GM18858 (cell line): ENCODE measurements at regions not wholly inside any gene's neighbourhood (a gene's known extent, or its start where the extent isn't known, plus 50 kb on each side); places are given as distances from the start of the nearest gene placed in this dataset.
A peak's percentile ranks its signal among the peaks of the same experiment; 100 is the strongest.

Source experiments
- ATAC-seq: cut with Tn5 transposase; IDR thresholded peaks from one replicate; pipeline ENCODE4 v1.9.1; 2021; ENCODE audit not compliant: unreplicated experiment

DNA sequence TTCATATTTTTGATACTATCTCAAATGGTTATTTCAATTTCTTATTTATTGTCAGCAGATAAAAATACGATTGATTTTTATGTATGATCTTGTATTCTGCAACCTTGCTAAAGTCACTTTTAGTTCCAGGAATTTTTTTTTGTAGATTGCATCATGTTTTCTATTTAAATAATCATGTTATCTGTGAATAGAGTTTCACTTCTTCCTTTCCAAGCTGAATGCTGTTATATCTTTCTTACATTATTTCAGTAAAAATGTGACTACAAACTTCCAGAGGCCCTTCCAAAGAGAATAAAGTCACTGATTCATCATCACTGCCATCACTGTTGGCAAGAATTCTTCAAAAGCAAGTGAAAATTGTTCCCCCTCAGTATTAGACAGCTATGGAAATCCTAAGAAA is 104.7 kb upstream of the RAP1B start:
- no peak for ATAC-seq

DNA sequence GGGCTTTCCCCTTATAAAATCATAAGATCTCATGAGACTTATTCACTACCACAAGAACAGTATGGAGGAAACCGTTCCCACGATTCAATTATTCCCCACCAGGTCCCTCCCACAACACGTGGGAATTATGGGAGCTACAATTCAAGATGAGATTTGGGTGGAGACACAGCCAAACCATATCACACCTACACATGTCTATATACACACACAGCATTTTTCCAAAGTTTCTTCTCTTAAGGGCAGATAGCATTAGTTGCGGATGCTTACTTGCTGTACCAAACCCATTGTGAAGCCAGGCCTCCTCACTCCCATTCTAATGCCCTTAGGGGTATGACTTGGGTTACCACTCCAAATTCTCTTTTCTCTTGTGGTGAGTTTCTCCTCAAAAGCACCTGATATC is 104.1 kb upstream of the RAP1B start:
- ATAC-seq, result no peak

DNA sequence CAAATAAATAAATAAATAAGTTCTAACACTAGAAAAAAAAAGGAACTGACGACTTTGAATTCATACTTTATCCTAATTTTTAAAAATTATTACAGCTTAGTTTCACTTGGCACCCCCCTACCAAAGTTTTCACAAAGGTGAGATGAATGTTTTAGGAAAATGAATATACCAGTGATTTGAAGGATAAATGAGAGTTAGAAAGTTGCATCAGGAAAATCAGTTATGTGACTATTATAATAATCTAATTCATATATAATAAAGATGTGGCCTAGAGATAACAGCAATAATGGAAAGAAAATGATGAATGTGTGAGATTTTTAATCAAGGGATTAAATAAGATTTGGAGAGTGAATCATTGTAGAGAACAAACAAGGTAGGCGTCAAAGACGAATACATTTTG is 103.0 kb upstream of the RAP1B start:
- no peak for ATAC-seq

- ATAC-seq, result no peak
These were observed 102.1 kb upstream of the RAP1B start for GRCh38 chr12:68508576-68508975.

DNA sequence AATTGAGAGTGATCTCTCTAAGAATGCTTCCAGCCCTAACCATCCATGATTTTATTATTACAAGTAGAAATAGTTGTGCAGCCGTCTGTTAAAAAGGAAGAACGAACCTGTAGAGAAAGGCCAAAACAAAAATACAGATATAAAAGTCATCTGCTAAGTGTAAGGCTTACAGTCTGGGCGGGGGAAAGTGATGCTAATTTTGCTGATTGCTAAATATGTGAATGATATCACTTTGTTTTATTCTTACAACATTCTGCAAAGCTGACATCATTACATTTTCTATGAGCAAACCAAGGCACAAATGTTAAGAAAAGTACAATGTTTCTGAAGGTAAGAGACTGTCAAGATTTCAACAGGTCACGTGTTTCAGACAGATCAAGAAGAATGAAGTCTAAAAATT is 101.5 kb upstream of the RAP1B start:
- ATAC-seq, result no peak

DNA sequence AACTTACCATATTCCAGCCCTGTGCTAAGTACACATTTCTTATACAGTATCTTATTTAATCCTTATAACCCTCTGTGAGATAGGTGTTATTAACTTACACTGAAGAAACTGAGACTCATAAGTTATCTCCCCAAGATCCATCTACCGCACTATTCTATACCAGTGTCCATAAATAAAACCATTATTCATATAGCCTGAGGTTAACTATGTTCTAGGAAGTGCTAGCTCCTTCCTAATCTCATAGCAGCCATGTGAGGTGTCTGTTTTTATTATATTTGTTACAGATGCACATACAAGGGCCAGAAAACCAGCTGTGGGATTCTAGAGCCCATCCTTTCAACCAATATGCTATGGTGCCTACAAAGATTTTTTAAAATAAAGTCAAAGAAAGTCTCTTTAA is 100.3 kb upstream of the RAP1B start:
- ATAC-seq, result no peak

GRCh38 chr12:68514807-68515411 is 95.8 kb upstream of the RAP1B start:
- no peak for ATAC-seq

GRCh38 chr12:68515793-68516192 is 94.9 kb upstream of the RAP1B start:
- no peak for ATAC-seq

GRCh38 chr12:68521321-68521839 is 89.3 kb upstream of the RAP1B start:
- ATAC-seq, result no peak

DNA sequence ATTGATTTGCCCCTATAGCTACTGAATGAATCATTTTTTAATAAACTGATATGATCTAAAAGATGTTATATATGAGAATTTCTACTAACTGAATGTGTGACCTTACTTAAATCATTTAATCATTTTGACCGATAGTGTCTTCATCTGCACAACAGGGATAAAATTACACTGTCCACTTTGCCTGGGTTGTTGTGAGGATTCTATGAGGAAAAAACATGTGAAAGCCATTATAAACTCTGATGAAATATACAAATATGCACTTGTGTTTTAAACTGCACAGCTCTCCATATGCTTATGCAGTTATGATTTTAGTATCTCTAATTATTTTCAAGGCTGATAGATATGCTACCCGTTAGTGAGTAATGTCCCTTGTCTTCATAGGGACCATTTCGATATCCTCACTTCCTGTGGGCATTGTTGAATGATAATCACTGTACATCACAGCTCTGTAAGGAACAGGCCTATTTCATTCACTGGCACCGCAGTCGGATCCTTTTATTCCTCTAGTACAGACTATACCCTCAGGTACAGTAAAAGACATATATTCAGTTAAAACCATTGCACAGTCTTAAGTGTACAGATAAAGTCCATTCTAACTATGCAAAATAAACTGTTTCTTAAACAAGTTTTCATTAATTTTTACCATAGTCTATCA is 88.7 kb upstream of the RAP1B start:
- ATAC-seq, result no peak

DNA sequence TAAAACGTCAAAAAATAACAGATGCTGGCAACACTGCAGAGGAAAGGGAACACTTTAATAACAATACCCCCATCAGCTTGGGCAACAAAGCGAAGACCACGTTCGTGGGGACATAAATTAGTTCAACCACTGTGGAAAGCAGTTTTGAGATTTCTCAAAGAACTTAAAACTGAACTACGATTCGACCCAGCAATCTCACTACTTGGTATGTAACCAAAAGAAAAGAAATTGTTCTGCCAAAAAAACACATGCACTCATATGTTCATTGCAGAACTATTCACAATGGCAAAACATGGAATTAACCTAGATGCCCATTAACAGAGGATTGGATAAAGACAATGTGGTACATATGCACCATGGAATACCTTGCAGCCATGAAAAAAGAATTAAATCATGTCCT is 81.2 kb upstream of the RAP1B start:
- ATAC-seq, result no peak

DNA sequence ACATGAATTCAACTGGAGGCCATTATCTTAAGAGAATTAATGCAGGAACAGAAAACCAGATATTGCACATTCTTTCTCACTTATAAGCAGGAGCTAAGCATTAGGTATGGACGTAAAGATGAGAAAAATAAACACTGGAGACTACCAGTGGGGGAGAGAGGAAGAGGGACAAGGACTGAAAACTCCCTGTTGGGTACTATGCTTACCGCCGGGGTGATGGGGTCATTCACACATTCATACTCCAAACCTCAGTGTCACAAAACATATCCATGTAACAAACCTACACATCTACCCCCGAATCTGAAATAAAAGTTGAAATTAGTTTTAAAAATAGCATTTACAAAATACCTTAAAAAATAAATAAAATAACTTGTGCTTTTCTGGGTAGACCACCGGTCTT is 80.8 kb upstream of the RAP1B start:
- no peak for ATAC-seq

DNA sequence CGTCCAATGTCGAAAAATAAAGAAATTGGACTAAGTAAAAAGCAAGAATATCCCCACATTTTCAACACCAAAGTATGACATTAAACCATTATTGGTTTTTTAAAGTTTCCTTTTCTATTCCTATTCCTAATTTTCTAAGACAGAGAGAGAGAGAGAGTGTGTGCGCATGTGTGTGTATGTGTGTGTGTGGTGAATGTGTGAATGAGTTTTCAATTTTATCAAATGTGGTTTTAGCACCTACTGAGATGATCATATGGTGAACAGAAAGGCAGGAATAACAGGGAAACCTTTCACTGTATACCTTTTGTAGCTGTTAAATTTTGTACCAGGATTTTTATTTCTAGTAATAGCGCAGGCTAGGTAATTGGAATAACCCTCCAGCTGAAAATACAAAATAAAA is 80.4 kb upstream of the RAP1B start:
- ATAC-seq, result no peak

DNA sequence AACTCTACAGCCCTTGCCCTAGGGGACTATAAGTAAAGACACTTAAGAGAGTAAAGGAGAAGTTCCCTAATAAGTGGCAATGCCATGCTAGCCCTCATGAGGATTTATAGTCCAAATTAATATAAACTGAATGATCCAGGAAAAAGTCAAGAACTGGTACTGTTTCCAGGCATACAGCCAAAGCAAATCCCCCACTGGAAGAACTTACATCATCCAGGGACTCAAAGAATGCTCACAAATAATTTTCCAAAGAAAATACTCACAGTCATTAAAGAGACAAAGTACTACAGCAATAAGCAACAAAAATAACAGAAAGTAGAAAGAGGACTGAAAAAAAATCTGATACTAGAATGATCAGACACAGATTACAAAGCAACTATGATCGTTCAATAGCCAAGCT is 79.7 kb upstream of the RAP1B start:
- ATAC-seq, result no peak

- no peak for ATAC-seq
These were observed 78.4 kb upstream of the RAP1B start for GRCh38 chr12:68532204-68532886.

- ATAC-seq, result no peak
These were observed 77.8 kb upstream of the RAP1B start for GRCh38 chr12:68532887-68533248.

- ATAC-seq, result no peak
These were observed 76.6 kb upstream of the RAP1B start for GRCh38 chr12:68534108-68534507.

DNA sequence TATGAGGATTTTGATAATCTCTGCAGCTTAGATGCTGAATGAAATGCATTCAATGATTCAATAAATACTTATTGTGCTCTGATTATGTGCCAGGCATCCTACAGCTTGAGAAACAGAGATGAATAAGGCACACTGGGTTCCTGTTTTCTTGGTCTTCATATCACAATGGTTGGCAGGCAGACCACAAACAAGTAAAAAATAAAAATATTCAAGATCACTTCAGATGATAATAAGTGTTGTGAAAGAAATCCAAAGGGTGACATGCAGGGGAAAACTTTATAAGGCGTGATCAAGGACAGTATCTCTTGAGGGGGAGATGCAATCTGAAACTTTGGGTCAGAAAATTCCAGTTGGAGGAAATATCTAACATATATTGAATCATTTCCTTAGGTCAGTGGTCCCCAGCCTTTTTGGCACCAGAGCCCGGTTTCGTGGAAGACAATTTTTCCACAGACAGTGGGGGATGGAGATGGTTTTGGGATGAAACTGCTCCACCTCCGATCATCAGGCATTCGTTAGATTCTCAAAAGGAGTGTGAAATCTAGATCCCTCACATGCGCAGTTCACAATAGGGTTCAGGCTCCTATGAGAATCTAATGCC is 73.7 kb upstream of the RAP1B start:
- ATAC-seq, result no peak

GRCh38 chr12:68537571-68537970 is 73.1 kb upstream of the RAP1B start:
- no peak for ATAC-seq

GRCh38 chr12:68538726-68539614 is 71.7 kb upstream of the RAP1B start:
- peak; percentile 55 for ATAC-seq

DNA sequence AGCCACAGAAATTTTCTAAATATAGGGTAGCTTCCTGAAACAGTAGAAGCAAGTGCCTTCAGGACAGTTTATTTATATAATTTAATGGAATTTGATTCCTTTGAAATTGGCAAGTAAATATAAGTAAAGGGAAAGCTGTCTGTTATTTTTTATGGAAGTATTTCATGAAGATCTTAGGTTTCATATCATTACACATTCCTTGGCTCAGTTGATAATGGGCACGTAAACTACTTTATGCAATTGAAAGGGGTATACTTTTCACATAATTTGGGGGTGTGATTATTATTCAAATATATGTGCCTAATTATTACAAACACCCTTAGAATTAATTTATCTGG is 71.1 kb upstream of the RAP1B start:
- no peak for ATAC-seq
